SK-N-MC (cell line): ENCODE measurements at regions not wholly inside any gene's neighbourhood (a gene's known extent, or its start where the extent isn't known, plus 50 kb on each side); places are given as distances from the start of the nearest gene placed in this dataset.

ENCODE experiments used
- EZH2 ChIP-seq: fragments of 200-600 bp; sonication (generic); IDR thresholded peaks from one replicate; pipeline ENCODE4 v1.6.1; 2017; ENCODE audit warnings: antibody characterized with exemption
- FOXP2 ChIP-seq: optimal IDR thresholded peaks from 2 replicates; pipeline ENCODE3; 2011; ENCODE audit warnings: mild to moderate bottlenecking, moderate library complexity; ENCODE audit not compliant: insufficient read depth; ENCODE audit errors: extremely low read length, control extremely low read depth
- POLR2AphosphoS5 ChIP-seq: IDR thresholded peaks from 2 replicates; pipeline ENCODE4 v1.6.1; 2012; ENCODE audit warnings: mild to moderate bottlenecking, low read depth, low read length, borderline replicate concordance

DNA sequence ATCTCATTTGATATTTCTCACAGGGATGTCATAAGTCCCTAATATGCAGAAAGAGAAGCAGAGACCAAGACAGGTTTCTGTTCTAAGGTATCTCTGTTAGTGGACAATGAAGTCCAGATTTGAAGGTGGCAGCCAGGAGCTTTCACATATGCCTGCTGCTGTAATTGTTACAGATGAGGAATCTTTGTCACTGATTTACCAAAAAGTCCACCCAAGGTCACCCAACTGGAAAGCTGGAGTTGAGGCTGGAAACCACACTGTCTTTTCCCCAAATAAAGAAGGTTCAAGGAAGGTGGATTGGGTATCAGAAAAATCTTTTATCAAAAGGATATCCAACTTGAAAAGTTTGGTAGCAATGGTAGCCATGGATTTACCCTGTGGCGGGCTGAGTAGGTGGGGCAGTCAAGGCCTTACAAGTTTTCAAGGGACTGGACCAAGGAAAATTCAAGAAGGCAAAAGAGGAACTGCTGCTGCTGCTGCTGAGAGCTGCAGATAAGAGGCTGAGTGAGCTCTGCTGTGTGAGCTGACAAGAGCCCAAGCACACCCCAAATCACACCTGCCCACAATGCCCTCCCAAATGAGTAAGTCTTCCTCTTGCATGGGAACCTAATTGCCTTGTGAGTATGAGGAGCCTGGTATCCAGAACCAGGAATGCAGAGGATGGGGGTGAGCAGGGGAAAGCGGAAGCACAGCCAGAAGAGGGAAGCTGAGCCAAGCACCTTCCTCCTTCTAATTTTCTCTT is 241.2 kb downstream of the ANAPC1 start:
- no peak for TF ChIP-seq EZH2
- no peak for TF ChIP-seq POLR2AphosphoS5
- TF ChIP-seq FOXP2 = no peak
